ENCODE measurements at regions not wholly inside any gene's neighbourhood (a gene's known extent, or its start where the extent isn't known, plus 50 kb on each side); places are given as distances from the start of the nearest gene placed in this dataset.

DNA sequence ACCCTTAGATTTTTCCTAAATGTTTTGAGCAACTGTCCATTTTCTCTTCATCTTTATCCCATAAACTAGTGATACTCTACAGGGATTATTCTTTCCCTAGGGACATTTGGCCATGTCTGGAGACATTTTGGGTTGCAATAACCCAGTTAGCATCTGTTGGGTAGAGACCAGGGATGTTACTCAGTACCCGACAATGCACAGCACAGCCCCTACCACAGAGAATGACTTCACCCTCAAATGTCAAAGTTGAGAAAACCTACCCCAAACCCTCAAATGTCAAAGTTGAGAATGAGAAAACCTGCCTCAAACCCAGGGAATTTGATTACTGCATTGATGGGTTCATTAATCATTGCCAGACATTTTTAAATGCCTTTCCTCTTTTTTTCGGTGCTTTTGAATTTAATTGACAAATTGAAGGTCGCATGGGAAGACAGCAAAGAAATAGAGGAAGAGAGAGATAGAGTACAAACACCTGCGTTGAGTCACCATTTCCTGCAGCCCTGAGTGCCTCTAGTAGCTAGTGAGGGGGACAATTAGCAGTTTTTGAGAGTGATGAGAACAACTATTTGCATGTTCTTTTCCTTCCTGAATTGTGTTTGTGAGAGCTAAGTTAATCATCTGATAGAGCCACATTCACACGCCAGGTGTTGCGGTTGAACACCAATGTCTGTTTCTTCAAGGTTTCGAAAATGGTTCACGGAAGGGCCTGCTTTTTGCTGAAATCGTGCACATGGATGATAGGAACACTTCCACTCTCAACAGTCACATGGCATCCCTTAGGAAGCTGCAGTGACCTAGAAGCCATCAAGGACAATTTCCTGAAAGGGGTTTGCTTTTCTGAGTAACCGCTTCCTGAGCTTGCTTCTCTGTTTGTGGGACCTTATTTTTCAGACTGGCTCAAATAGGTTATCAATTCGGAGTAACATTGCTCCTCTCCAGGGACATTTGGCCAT is 203.9 kb upstream of the VCX3A start:
- TF ChIP-seq GATA2 (IDR thresholded peaks at IDR 0.05; ENCODE audit: low read depth, low read length) (no peak), GATA3 (IDR thresholded peaks at IDR 0.05; ENCODE audit: low read depth, low read length) (no peak)
